ENCODE measurements at regions not wholly inside any gene's neighbourhood (a gene's known extent, or its start where the extent isn't known, plus 50 kb on each side); places are given as distances from the start of the nearest gene placed in this dataset.

- DNase-seq: no peak
Measured at GRCh38 chr18:78820161-78820834, 159.3 kb upstream of the SALL3 start.

- no peak for DNase-seq
Measured at GRCh38 chr18:78821396-78821795, 158.2 kb upstream of the SALL3 start.

GRCh38 chr18:78822171-78822948 is 157.3 kb upstream of the SALL3 start:
- no peak for DNase-seq

- DNase-seq: no peak
Measured at GRCh38 chr18:78822949-78823285, 156.7 kb upstream of the SALL3 start.

GRCh38 chr18:78825168-78825567 is 154.4 kb upstream of the SALL3 start:
- no peak for DNase-seq

GRCh38 chr18:78826631-78827030 is 153.0 kb upstream of the SALL3 start:
- DNase-seq: no peak

GRCh38 chr18:78827141-78827540 is 152.5 kb upstream of the SALL3 start:
- no peak for DNase-seq

GRCh38 chr18:78828131-78828530 is 151.5 kb upstream of the SALL3 start:
- DNase-seq: no peak

GRCh38 chr18:78829026-78829425 is 150.6 kb upstream of the SALL3 start:
- DNase-seq: peak in 5 of 58 donors; percentile 2 to 13 (median 9)

- DNase-seq: no peak
Measured at GRCh38 chr18:78830161-78830560, 149.5 kb upstream of the SALL3 start.

GRCh38 chr18:78830826-78831225 is 148.8 kb upstream of the SALL3 start:
- no peak for DNase-seq

- no peak for DNase-seq
Measured at GRCh38 chr18:78831603-78832002, 148.0 kb upstream of the SALL3 start.

GRCh38 chr18:78833833-78834232 is 145.8 kb upstream of the SALL3 start:
- DNase-seq: no peak

GRCh38 chr18:78836838-78837237 is 142.8 kb upstream of the SALL3 start:
- no peak for DNase-seq

- DNase-seq: no peak
Measured at GRCh38 chr18:78837754-78838153, 141.9 kb upstream of the SALL3 start.

GRCh38 chr18:78838183-78838582 is 141.4 kb upstream of the SALL3 start:
- no peak for DNase-seq

GRCh38 chr18:78849046-78849445 is 130.6 kb upstream of the SALL3 start:
- no peak for DNase-seq

- no peak for DNase-seq
Measured at GRCh38 chr18:78849458-78849857, 130.2 kb upstream of the SALL3 start.

- DNase-seq: no peak
Measured at GRCh38 chr18:78853341-78853740, 126.3 kb upstream of the SALL3 start.

GRCh38 chr18:78855188-78855587 is 124.4 kb upstream of the SALL3 start:
- DNase-seq: no peak

GRCh38 chr18:78856569-78857313 is 122.9 kb upstream of the SALL3 start:
- DNase-seq: no peak
